Esophagus squamous epithelium (tissue), 4 donors: ENCODE measurements at regions not wholly inside any gene's neighbourhood (a gene's known extent, or its start where the extent isn't known, plus 50 kb on each side); places are given as distances from the start of the nearest gene placed in this dataset.

Experiments used
- POLR2A ChIP-seq, 4 donors: fragments of 450-650 bp; IDR thresholded peaks; one replicate each; pipeline ENCODE4 v1.6.1; 2017; ENCODE audit warnings: antibody characterized with exemption in 4 of 4, mild to moderate bottlenecking in 4 of 4, moderate library complexity in 3 of 4
- TF ChIP-seq, protein P1 (sequence below), 6 experiments: fragments of 450-650 bp in 4 of 6; fragments of 200-600 bp in 2 of 6; sonication (generic) in 2 of 6; IDR thresholded peaks; one replicate each; pipeline ENCODE4 v1.5.1; 2016 to 2019; ENCODE audit warnings: antibody characterized with exemption in 6 of 6, mild to moderate bottlenecking in 4 of 6, moderate library complexity in 4 of 6

DNA sequence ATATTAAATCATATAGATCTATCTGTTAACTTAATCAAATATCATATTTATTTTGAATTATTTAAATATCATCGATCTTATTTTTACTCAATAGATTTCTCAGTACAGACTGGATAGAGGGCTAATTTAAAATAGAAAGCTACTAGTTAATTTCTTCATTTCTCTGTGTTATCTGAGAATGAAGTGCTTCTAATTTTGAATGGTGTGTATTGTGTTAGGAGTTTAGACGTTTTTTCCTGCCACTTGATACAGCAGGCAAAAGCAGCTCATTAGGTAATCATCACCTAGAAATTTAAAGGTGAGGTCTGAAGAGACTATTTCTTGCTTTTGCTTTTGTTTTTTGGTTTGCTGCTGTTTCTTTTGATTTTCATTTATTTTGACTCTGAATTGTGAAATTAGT is 948.8 kb upstream of the TENM3 start:
- TF ChIP-seq, protein P1, sequence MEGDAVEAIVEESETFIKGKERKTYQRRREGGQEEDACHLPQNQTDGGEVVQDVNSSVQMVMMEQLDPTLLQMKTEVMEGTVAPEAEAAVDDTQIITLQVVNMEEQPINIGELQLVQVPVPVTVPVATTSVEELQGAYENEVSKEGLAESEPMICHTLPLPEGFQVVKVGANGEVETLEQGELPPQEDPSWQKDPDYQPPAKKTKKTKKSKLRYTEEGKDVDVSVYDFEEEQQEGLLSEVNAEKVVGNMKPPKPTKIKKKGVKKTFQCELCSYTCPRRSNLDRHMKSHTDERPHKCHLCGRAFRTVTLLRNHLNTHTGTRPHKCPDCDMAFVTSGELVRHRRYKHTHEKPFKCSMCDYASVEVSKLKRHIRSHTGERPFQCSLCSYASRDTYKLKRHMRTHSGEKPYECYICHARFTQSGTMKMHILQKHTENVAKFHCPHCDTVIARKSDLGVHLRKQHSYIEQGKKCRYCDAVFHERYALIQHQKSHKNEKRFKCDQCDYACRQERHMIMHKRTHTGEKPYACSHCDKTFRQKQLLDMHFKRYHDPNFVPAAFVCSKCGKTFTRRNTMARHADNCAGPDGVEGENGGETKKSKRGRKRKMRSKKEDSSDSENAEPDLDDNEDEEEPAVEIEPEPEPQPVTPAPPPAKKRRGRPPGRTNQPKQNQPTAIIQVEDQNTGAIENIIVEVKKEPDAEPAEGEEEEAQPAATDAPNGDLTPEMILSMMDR (IDR thresholded peaks at IDR 0.05), result no peak
- TF ChIP-seq POLR2A (IDR thresholded peaks at IDR 0.05), result no peak
